ENCODE measurements at regions not wholly inside any gene's neighbourhood (a gene's known extent, or its start where the extent isn't known, plus 50 kb on each side); places are given as distances from the start of the nearest gene placed in this dataset.
"Not testable (repeated sequence)": the region's sequence is repeated elsewhere in the genome, so short reads cannot be mapped to it uniquely, and the experiment has no call there.

- TF ChIP-seq CTCF, POLR2A (IDR thresholded peaks at IDR 0.05): not testable (repeated sequence)
Observed at GRCh38 chr15:32341530-32341929, 61.6 kb downstream of the GOLGA8K start.

Measured in body of pancreas (tissue), 4 donors.